Thyroid gland (tissue), 4 donors: ENCODE measurements at regions not wholly inside any gene's neighbourhood (a gene's known extent, or its start where the extent isn't known, plus 50 kb on each side); places are given as distances from the start of the nearest gene placed in this dataset.

Experiments used
- CTCF ChIP-seq, 6 experiments: fragments of 200-600 bp in 3 of 6; fragments of 450-650 bp in 3 of 6; sonication (generic) in 3 of 6; IDR thresholded peaks; one replicate each; pipeline ENCODE4 v1.5.1; 2016 to 2019; ENCODE audit warnings: antibody characterized with exemption in 6 of 6, mild to moderate bottlenecking in 2 of 6, inconsistent platforms in 1 of 6, moderate library complexity in 1 of 6
- POLR2A ChIP-seq, 2 donors: fragments of 450-650 bp; IDR thresholded peaks; one replicate each; pipeline ENCODE4 v1.6.1; 2017; ENCODE audit warnings: antibody characterized with exemption in 2 of 2, mild to moderate bottlenecking in 2 of 2, moderate library complexity in 1 of 2

DNA sequence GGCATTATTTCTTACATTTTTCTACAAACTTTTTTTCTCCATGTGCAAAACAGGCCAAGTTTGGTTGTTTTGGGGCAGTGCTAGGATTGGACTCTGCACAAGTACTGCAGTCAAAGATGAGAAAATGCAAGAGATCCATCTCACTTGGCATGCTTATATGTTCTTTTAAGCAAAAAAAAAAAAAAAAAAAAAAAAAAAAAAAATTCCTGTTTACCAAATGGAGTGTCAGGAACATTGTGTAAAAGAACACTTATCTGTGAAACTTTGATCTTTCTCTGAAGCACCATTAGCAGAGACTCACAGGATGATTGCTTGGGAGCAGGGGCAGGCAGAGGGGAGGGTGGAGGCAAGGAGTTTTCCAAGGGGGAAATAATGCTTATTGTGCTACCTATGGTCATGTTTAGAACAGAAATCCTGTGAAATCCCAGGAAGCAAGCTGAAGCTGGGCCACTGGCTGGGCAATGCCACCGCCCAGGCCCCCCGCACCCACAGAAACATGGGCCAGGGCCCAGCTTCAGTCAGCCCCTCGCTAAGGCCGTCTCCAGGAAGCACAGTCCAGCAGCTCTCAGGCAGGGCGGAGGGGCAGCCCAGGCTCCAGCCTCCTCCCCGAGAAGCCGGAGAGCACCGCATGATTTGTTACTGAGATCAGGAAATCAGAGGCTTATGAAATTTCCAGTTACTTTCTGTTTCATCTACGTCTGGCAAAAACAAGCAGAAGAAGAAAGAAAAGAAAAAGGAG, 229.4 kb downstream of the ZNF516 start:
- TF ChIP-seq CTCF (IDR thresholded peaks at IDR 0.05): no peak
- no peak for TF ChIP-seq POLR2A (IDR thresholded peaks at IDR 0.05)
